IPS-18a (cell line): ENCODE measurements at regions not wholly inside any gene's neighbourhood (a gene's known extent, or its start where the extent isn't known, plus 50 kb on each side); places are given as distances from the start of the nearest gene placed in this dataset.

Source experiments
- H3K27ac ChIP-seq: one replicate; pipeline ENCODE4 v1.5.1; 2013; ENCODE audit warnings: low read length
- H3K27me3 ChIP-seq: one replicate; pipeline ENCODE4 v1.6.1; 2013; ENCODE audit warnings: mild to moderate bottlenecking, low read length; ENCODE audit not compliant: control insufficient read depth, insufficient read depth
- H3K36me3 ChIP-seq: one replicate; pipeline ENCODE4 v1.6.1; 2013; ENCODE audit warnings: low read depth, low read length; ENCODE audit not compliant: control insufficient read depth
- H3K4me1 ChIP-seq: one replicate; pipeline ENCODE4 v1.6.1; 2013; ENCODE audit warnings: low read depth, low read length; ENCODE audit not compliant: control insufficient read depth
- H3K4me3 ChIP-seq: one replicate; pipeline ENCODE4 v1.5.1; 2013; ENCODE audit warnings: low read length
- H3K9ac ChIP-seq: one replicate; pipeline ENCODE4 v1.6.1; 2013; ENCODE audit warnings: mild to moderate bottlenecking, low read length, moderate library complexity
- H3K9me3 ChIP-seq: one replicate; pipeline ENCODE4 v1.6.1; 2013; ENCODE audit warnings: low read depth, low read length; ENCODE audit not compliant: control insufficient read depth

DNA sequence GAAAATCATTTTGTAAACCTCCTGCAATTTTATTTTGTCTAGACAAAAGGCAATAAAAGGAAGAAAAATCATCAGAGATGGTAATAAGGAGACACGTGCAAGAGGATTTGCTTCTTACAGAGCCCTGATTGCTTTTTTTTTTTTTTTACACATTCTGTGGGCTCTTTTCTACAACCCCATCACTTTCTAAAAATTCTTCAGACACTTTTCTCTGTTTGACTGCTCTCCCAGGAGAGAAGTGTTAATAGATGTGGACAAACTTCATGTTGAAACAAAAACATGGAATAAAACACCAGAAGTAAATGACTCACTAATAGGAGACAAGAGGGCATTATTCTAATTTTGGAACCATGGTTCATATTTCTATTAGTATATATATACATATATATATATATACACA, 114.4 kb upstream of the TPRG1 start:
- no peaks in the 10 kb centered on the region for H3K4me1 ChIP-seq
- H3K27me3 ChIP-seq = no peaks in the 10 kb centered on the region
- H3K27ac ChIP-seq = no peak overlapping the region
- H3K9me3 ChIP-seq = no peaks in the 10 kb centered on the region
- no peak overlapping the region for H3K9ac ChIP-seq
- H3K36me3 ChIP-seq = no peaks in the 10 kb centered on the region
- H3K4me3 ChIP-seq = no peak overlapping the region

DNA sequence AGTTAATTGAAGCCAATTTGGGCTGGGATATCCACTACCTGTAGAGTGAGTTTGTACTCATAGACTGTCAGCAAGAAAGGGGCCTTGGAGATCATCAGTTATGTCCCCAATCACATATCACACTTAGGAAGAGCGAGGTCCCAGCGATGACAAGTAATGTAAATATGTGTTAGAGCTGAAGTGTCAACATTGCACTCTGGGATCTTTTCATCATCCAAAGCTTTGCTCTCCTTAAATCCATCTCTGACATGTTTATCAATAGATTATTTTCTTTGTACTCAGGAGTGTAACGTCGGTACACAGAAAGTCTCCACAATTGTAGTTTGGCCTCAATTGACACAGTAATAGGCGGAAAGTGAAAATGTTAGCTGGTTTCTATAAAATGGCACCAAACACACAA, 113.7 kb upstream of the TPRG1 start:
- Histone ChIP-seq H3K9me3 (no peaks in the 10 kb centered on the region), H3K36me3 (no peaks in the 10 kb centered on the region)

DNA sequence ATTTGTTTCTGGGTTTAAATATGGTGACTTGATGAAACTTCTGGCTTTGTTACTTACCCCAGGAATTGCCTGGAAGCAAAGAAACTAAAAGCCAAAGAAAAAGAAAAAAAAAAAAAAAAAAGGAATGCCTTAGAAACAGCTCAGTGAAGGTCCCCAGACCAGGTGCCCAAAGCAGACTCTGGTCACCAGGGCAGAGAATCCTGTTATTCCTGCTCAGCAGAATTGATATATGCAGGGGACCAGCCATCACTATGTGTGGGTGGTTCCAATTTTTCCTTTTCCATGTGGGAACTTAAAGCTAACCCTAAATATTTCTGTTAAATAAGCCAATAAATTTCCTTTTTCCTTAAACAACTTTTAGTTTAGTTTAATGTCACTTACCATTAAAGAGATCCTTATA, 100.8 kb upstream of the TPRG1 start:
- Histone ChIP-seq H3K4me3 (no peak overlapping the region), H3K9me3 (no peaks in the 10 kb centered on the region), H3K27ac (no peak overlapping the region), H3K36me3 (no peaks in the 10 kb centered on the region), H3K27me3 (no peaks in the 10 kb centered on the region), H3K9ac (no peak overlapping the region), H3K4me1 (no peaks in the 10 kb centered on the region)

More for the DNA sequence above, 113.7 kb upstream of the TPRG1 start:
- Histone ChIP-seq H3K4me1 (no peaks in the 10 kb centered on the region), H3K9ac (no peak overlapping the region), H3K27ac (no peak overlapping the region), H3K27me3 (no peaks in the 10 kb centered on the region), H3K4me3 (no peak overlapping the region)

DNA sequence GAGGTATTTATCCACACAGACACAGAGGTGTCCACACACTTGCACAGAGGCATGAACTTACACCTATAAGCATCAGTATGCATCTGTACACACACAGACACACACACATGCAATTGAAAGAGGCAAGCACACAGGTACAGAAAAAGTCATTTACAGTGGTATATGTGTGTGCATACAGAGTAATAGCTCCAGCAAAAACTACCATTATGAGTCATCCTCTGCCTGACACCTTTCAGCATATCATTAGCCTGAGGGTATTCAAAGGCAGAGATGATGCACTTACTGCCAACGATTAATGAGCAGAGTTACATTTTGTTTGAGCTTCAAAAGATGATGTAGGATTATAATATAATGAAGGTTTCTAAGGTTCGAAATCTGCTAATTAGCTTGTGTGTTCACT, 100.3 kb upstream of the TPRG1 start:
- Histone ChIP-seq H3K4me1 (no peaks in the 10 kb centered on the region), H3K9me3 (no peaks in the 10 kb centered on the region), H3K4me3 (no peak overlapping the region), H3K27me3 (no peaks in the 10 kb centered on the region), H3K27ac (no peak overlapping the region), H3K9ac (no peak overlapping the region), H3K36me3 (no peaks in the 10 kb centered on the region)

DNA sequence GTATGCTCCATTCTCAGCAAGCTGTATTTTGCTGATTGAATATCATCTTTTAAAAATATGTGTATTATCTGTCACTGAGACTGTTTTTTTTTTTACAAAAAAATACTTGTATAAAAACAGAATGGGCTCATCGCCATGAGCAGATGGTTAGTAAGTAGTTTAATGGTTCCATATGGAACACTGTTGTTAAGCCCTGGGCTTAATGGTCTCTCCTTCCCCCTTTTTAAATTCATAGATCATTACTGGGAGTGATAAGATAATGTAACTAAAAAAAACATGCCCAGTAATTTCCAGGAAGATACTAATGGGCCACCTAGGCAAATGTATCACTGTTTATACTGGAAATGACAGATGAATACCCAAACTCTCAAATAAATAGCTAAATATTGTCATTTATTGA, 95.3 kb upstream of the TPRG1 start:
- Histone ChIP-seq H3K36me3 (no peaks in the 10 kb centered on the region), H3K9me3 (no peaks in the 10 kb centered on the region), H3K4me3 (no peak overlapping the region), H3K27ac (no peak overlapping the region), H3K27me3 (no peaks in the 10 kb centered on the region), H3K4me1 (no peaks in the 10 kb centered on the region), H3K9ac (no peak overlapping the region)

DNA sequence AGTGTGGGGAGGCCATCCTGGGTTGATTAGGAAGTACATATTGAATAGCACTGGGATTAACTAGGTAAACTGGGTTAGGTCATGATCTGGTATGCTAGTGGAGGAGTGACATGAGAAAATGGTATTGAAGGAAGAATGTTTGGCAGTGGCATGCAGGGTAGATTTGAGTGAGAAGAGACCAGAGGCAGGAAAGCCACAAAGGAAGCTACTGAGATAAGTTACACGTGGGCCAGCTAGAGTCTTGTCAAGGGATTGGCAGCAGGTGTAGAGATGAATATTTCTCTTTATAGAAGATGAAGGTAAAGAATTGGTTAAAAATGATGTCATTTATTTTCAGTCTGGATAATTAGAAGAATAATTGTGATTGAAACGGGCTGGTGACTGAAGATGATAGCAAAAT, 91.0 kb upstream of the TPRG1 start:
- no peaks in the 10 kb centered on the region for H3K36me3 ChIP-seq
- no peaks in the 10 kb centered on the region for H3K9me3 ChIP-seq
- H3K27me3 ChIP-seq = no peaks in the 10 kb centered on the region
- no peaks in the 10 kb centered on the region for H3K4me1 ChIP-seq
- no peak overlapping the region for H3K4me3 ChIP-seq
- H3K27ac ChIP-seq = no peak overlapping the region
- no peak overlapping the region for H3K9ac ChIP-seq

DNA sequence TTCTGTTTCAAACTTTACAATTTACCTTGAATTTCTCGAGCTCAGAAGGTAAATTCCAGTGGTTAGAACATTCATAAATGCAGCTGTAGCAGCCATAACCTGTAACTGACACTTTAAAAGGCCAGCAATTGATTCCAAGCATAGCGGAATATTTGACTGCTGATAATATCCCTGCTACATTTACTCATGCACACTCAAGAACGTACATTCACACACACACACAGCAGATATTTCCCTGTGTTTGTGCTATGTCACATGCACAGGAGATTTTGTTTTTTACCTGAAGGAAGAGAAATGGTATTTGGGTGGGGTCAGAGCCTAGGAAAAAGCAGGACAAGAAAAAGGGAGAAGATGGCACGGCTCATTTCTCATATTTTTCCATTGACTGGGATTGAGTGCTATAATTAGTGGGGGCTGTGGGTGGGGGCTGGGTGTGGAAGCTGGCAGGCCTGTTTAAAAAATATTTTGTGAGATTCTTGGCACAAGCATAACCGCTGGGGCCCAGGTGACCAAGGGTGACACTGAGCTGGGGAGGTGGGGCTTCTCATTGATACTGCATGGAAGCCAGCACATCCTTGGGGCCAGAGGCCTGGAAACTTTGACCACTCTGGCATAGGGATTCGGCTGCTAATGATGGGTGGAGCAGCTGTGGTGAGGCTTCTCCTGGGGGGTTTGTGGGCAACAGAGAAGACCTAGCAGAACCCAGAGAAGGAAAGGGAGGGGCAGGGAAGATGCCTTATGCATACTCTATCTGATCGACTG, 88.9 kb upstream of the TPRG1 start:
- Histone ChIP-seq H3K9me3 (no peaks in the 10 kb centered on the region), H3K4me1 (no peaks in the 10 kb centered on the region), H3K4me3 (no peak overlapping the region), H3K36me3 (no peaks in the 10 kb centered on the region), H3K27me3 (no peaks in the 10 kb centered on the region), H3K9ac (no peak overlapping the region), H3K27ac (no peak overlapping the region)

DNA sequence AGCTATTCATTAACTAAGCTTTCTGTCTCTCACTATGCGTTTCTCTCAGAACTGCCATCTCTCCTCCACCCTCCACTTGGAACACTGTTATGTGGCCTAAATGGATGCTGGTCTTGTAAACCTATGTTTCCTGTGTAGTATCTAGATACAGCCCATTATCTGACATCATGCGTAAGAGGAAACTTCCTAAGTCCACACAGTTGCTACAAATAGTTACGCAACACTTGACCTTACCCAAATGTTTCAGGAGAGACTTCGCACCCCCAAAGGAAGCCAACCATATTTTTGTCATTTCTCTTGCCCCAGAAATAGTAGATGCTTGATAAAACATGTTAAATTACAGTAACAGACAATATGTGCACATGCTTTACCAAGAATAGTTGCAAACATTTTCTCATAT, 87.2 kb upstream of the TPRG1 start:
- no peaks in the 10 kb centered on the region for H3K27me3 ChIP-seq
- no peak overlapping the region for H3K27ac ChIP-seq
- H3K9ac ChIP-seq = no peak overlapping the region
- H3K4me3 ChIP-seq = no peak overlapping the region
- no peaks in the 10 kb centered on the region for H3K4me1 ChIP-seq
- H3K9me3 ChIP-seq = no peaks in the 10 kb centered on the region
- H3K36me3 ChIP-seq = no peaks in the 10 kb centered on the region

DNA sequence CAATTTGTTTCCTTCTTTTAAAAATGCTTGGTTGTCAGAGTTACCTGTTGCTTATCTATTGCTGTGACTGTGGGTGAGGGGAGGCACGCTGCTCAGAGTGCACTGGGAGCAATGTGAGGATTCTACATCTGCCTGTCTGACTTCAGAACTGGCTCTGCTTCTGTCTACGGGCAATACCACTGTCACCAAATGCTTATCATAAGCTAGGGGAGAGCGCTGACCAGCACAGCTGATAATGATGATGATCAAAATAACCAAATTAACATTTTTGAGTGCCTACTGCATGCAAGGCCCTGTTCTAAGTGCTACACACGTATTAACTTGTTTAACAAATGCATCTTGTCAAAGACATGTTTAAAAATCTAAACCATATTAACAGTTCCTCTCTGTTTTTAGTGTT, 79.2 kb upstream of the TPRG1 start:
- Histone ChIP-seq H3K4me3 (no peak overlapping the region), H3K4me1 (no peaks in the 10 kb centered on the region), H3K27ac (no peak overlapping the region)

DNA sequence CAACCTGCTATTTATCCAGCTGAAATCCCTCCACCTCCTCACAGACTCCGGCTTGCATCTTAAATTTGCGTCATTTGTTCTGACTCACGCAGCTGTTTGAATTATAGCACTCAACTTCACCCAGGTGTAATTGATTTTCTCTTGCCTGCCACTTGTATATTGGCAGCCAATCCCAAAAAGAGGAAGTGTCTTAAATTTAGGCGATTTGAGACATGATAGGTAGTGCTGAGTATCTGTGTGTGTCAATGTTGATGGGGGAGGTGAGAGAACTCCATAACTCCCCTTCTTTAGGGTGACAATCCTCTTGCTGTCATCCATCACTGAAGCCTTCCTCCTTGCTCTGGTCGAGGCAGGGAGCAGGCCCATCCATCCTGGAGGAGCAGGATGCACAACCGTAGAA, 77.2 kb upstream of the TPRG1 start:
- Histone ChIP-seq H3K9me3 (no peaks in the 10 kb centered on the region), H3K4me1 (no peaks in the 10 kb centered on the region), H3K36me3 (no peaks in the 10 kb centered on the region), H3K27me3 (no peaks in the 10 kb centered on the region), H3K27ac (no peak overlapping the region), H3K9ac (no peak overlapping the region), H3K4me3 (no peak overlapping the region)

More for the DNA sequence above, 79.2 kb upstream of the TPRG1 start:
- Histone ChIP-seq H3K9me3 (no peaks in the 10 kb centered on the region), H3K27me3 (no peaks in the 10 kb centered on the region), H3K9ac (no peak overlapping the region), H3K36me3 (no peaks in the 10 kb centered on the region)

DNA sequence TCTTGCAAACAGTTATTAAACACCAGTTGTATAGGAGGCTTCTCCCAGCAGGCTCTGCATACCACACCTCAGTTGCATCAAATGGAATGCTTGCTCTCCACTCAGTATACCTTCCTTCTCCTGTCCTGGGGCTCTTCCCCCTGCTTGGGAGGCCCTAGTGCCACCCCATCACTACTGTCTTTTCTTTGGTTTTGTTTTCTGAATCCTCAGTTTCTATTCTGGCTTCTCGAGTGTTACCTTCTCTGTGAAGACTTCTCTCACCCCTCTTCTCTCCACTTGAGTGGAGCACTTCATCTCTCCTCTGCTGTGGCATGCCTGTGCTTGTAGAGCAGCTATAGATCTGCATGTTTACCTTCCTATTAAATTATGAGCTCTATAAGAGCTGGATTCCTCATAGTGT, 75.7 kb upstream of the TPRG1 start:
- Histone ChIP-seq H3K4me1 (no peaks in the 10 kb centered on the region), H3K36me3 (no peaks in the 10 kb centered on the region), H3K9ac (no peak overlapping the region), H3K27ac (no peak overlapping the region), H3K9me3 (no peaks in the 10 kb centered on the region), H3K4me3 (no peak overlapping the region), H3K27me3 (no peaks in the 10 kb centered on the region)

DNA sequence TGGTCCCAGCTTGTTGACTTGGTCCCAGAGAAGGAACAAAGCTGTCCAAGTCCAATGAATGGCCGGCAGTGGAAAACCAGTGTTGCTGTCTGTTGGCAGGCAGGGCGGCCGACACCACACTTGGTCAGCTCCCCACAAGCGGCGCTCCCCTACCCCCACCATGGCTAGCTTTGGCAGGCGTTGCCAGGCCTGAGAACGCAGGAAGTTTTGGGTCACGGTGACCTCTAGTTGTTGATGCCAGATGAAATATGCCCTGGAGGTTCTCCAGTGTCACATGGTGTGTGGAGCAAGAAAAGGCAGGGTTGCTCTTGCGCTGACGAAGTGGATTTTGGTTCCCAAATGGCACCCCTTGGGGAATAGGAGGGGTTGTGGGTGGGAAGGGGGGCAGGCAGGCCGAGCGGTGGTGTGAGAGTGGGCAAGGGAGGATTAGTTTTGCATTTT, 72.7 kb upstream of the TPRG1 start:
- Histone ChIP-seq H3K36me3 (no peaks in the 10 kb centered on the region), H3K9me3 (no peaks in the 10 kb centered on the region)

More for the DNA sequence above, 72.7 kb upstream of the TPRG1 start:
- H3K4me3 ChIP-seq = no peak overlapping the region
- no peak overlapping the region for H3K27ac ChIP-seq
- H3K27me3 ChIP-seq = no peaks in the 10 kb centered on the region
- H3K9ac ChIP-seq = no peak overlapping the region
- H3K4me1 ChIP-seq = no peaks in the 10 kb centered on the region
